K562 (cell line): ENCODE measurements at regions not wholly inside any gene's neighbourhood (a gene's known extent, or its start where the extent isn't known, plus 50 kb on each side); places are given as distances from the start of the nearest gene placed in this dataset.

Experiments used
- RBM22 ChIP-seq: fragments of 200-400 bp; formaldehyde crosslinking; IDR thresholded peaks from 2 replicates; pipeline ENCODE4 v1.6.1; 2018; ENCODE audit warnings: low read length, low read depth; ENCODE audit not compliant: poor library complexity, severe bottlenecking
- SMARCC2 ChIP-seq: fragments of 450-650 bp; IDR thresholded peaks from 2 replicates; pipeline ENCODE4 v1.6.1; 2017; ENCODE audit warnings: antibody characterized with exemption, moderate library complexity, mild to moderate bottlenecking, low read depth
- TF ChIP-seq, protein P1 (sequence below): sonication (generic); formaldehyde crosslinking; IDR thresholded peaks from 2 replicates; pipeline ENCODE4 v1.9.0; 2022; ENCODE audit warnings: mild to moderate bottlenecking, missing genetic modification reagents

DNA sequence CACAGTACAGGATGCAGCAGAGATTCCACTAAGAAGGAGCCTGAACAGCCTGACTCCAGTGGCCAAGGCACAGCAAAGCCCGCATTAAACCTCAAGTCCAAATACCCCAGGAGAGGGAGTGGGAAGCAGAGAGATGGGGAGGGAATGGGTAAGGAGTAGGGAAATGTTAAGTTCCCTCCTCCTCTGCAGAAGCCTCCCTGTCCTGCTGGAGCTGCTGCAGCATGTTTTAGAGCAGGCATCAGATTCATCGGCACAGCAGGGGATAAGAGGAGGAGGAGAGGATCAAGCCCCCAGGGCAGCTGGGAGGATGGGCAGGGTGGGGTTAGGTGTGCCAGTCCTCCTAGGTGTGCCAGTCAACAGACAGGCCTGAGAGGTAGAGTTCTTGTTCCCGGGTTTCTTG lies 709.7 kb downstream of the PTPRU start:
- no peak for TF ChIP-seq RBM22
- TF ChIP-seq SMARCC2 = no peak
- TF ChIP-seq, protein P1, sequence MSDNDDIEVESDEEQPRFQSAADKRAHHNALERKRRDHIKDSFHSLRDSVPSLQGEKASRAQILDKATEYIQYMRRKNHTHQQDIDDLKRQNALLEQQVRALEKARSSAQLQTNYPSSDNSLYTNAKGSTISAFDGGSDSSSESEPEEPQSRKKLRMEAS (CRISPR knock-in tag) = no peak
